CD4-positive, alpha-beta T cell treated with Interleukin-10 for 1 hour (primary cell): ENCODE measurements at regions not wholly inside any gene's neighbourhood (a gene's known extent, or its start where the extent isn't known, plus 50 kb on each side); places are given as distances from the start of the nearest gene placed in this dataset.
"Not testable (repeated sequence)": the region's sequence is repeated elsewhere in the genome, so short reads cannot be mapped to it uniquely, and the experiment has no call there.

Experiments used
- DNase-seq: peaks from one replicate; pipeline ENCODE4 v3.0.0-alpha.2; 2020

DNA sequence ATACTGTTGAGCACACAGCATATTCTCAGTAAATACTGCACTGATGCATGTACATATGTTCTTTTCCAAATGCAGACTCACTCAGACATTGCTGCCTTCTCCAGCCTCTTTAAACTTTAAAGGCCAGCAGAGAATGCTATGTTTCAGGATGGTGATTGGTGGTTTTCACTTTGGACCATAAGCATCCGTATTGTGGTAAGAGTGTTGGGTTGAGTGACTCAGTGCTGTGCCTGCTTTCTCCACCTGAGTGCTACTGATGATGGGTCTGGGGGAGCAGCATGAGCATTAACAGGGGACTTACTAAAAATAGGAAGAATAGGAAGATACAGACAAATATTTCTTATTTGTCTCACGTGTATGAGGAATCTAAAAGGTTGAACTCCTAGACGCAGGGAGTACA lies 56.3 kb upstream of the ZNF92 start:
- no peak for DNase-seq

DNA sequence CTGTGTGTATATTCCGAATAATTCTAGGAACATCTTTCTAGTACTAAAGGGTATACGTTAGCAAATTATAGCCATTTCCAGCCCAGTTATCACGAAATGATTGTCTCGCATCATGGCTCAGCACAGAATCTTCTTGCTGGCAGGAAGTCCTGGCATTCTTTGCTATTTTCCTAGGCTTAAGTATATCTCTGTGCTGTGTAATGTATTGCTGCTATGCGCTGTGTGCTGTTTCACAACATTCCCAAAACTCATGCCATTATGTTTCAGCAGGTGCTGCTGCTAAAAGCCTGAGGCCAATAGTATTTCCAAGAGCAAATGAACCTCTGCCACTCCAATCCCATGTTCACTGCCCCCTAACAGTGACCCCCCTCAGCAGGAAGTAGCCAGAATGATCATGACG lies 62.9 kb upstream of the ZNF92 start:
- DNase-seq: no peak

DNA sequence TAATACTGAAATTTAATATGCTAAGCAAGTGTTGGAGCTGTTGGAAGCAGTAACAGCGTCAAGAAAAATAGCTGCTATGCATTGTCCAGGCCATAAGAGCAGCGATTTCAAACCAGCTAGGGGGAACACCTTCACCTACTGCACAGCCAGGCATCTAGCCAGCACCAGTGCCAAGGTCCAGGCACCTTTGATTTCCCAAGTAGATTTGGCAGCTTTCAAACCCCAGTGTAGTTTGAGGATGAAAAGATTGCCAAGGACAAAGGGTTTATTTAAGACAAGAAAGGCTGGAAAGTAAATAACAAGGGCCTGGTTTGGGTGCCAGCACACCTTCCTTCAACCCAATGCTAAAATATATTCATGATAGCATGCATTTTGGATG lies 65.4 kb upstream of the ZNF92 start:
- DNase-seq: no peak

DNA sequence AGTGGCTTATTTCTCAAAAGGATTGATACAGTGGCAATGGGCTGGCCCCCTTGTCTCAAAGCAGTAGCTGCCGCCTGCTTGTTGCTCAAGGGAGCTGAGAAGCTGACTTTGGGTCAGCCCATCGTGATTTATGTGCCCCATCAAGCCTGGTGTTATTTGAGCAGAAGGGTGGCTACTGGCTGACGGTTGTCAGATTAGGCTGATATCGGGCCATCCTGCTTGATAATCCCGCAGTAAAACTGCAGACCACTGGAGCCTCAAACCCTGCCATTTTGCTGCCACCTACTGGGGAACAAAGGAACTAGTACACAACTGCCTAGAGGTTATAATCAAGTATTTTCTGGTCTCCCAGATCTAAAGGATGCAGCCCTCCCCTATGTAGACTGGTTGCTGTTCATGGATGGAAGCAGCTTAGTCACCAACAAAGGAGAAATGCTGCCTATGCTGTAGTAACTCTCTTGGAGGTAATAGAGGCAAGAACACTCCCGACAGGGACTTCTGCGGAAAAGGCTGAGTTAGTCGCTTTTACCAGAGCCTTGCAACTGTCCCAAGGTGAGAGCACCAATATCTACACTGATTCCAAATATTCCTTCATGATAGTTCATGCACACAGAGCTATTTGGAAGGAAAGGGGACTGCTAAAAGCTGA lies 65.9 kb upstream of the ZNF92 start:
- DNase-seq: peak; percentile 55

DNA sequence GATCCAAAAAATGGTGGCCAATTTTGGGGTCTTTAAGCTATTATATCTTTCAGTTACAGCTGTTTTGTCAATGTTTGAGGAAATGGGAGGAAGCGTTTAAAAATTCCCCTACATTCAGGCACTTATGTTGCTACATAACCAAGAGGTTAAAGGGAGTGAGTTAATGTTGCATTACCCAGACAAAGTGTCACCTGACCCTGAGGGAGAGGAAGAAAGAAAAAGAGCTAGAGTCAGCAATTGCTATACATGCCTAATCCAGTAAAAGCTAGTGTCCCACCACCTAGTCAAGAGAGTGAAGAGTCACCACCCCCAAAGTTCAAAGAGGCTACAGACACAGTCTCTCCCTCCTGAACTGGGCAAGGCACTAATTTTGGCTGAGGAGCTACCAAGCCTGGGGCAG lies 69.5 kb upstream of the ZNF92 start:
- DNase-seq: no peak

DNA sequence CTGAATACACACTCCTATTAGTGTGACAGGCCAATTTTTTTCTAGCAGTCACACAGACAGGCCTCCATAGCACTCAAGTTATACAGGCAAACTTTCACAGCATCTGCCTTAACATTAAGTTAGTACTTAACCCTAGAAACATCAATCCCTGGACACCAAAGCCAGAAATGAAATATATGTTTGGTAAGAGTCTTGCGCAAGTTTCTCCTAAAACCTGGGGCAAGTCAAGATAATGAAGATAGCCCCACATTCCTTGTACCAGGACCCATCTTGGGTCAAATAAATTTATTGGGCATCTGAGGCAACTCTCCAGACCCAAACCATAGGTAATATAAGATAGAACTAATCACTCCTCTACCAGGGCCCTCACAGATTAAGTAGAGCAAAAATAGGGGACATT lies 70.8 kb upstream of the ZNF92 start:
- DNase-seq: no peak

DNA sequence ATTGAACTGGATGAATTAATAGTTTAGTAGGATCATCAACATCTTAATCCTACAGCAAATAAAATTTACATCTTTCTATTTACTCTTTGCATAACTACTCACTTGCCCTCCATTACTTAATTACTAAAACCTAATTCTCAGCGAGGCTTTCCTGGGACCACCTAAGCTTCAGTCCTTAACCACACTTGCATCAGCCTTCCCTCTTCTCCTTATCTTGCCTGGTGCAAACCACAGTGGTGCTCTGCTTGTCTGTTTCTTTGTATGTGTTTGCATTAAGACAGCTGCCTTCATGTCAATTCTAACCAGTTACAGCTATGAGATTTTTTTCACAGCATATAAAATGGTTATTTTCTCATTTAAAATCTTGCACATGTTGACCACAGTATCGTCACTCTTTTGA lies 72.6 kb upstream of the ZNF92 start:
- no peak for DNase-seq

DNA sequence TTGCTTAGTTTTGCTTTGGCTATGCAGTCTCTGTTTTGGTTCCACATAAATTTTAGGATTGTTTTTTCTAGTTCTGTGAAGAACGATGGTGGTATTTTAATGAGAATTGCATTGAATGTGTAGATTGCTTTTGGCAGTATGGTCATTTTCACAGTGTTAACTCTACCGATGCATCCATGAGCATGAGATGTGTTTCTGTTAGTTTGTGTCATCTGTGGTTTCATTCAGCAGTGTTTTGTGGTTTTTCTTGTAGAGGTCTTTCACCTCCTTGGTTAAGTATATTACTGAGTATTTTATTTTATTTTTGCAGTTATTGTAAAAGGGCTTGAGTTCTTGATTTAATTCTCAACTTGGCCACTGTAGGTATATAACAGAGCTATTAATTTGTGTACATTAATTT lies 78.2 kb upstream of the ZNF92 start:
- no peak for DNase-seq

DNA sequence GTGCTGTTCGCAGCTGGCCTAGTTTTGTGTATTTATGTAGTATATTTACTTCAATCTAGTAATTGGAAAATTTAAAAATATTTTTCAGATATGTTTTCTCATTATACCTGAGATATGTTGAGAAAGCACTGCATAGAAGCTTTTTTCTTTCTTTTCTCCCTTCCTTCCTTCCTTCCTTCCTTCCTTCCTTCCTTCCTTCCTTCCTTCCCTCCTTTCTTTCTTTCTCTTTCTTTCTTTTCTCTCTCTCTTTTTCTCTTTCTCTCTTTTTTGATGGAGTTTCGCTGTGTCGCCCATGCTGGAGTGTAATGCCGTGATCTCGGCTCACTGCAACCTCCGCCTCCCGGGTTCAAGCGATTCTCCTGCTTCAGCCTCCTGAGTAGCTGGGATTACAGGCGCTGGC lies 83.3 kb upstream of the ZNF92 start:
- DNase-seq: not testable (repeated sequence)

DNA sequence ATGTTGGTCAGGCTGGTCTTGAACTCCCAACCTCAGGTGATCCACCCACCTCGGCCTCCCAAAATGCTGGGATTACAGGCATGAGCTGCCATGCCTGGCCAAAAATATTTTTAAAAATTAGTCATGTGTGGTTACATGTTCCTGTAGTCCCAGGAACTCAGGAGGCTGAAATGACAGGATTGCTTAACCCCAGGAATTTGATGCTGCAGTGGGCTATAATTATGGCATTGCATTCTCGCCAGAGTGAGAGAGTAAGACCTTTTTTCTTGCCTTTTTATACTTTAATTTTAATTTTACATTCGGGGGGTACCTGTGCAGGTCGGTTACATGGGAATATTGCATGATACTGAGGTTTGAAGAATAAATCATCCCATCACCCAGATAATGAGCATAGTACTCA lies 86.6 kb upstream of the ZNF92 start:
- DNase-seq: no peak

DNA sequence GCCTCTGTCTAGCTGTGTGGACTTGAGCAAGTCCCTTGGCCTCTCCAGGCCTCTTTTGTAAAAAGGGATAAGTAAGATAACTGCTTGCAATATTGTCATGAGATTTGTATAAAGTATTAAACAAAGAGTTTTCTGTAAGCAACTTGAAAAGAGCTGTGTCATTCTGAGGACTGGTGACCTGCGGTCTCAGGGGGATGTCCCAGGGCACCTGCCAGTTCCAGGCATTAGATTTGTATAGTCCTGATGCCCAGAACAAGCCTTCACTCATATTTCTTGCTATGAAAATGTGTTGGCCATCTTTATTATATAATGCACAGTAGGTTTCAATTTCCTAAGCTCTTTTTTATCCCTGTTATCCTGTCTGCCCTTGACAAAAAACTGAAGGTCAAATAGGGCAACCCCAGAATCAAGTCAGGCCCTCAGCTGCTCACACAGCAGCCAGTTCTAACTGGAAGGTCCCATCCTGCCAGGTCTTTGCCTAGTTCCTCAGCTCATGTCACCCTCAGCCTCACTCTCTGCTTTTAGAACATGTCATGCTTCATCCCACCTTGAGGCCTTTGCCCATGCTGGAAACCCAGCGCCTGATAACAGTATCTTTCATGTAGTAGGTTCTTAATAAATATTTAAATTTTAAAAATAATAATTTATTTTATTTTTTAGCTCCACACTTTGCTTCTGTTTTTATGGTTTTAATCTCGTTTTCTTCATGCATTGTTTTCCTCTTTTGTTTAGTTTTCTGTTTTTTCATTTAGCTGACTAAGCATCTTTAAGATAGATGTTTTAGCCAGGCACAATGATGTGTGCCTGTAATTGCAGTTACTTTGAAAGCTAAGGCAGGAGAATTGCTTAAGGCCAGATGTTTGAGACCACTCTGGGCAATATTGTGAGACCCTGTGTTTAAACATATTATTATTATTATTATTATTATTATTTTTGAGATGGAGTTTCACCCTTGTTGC lies 87.5 kb upstream of the ZNF92 start:
- no peak for DNase-seq

DNA sequence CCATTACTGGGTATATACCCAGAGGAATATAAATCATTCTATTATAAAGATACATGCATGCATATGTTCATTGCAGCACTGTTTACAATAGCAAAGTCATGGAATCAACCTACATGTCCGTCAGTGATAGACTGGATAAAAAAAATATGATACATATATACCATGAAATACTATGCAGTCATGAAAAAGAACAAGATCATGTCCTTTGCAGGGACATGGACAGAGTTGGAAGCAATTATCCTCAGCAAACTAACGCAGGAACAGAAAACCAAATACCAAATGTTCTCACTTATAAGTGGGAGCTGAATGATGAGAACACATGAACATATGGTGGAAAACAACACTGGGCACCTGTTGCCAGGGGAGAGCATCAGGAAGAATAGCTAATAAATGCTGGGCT lies 88.4 kb upstream of the ZNF92 start:
- DNase-seq: not testable (repeated sequence)

DNA sequence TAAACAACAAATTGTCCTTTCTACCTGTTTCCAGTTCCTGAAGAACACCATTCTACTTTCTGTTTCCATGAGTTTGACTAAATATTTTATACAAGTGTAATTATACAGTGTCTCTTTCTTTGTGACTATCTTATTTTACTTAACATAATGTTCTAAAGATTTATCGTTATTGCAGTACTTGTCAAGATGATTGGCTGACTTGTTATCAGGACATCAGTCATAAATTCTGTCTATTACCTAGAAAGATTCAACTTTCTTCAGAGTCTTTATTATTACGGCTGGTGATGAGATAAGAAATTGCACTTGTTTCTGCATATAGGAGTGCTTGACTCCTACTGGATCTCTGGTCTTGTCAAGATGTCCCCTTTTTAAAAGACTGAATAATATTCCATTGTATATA lies 93.9 kb upstream of the ZNF92 start:
- DNase-seq: no peak

DNA sequence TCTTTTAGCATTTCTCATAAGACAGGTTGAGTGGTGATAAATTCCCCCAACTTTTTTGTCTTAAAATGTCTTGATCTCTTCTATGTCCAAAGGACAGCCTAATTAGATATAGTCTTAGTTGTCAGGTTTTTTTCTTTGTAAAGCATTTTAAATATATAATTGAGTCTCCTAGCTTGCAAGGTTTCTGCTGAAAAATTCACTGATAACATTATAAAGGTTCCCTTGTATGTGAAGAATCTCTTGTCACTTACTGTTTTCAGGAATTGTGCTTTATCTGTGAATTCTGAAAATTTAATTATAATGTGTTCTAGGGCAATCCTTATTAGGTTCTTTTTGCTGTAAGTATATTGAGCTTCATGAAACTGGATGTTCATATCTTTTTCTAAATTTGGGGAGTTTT lies 96.8 kb upstream of the ZNF92 start:
- DNase-seq: no peak

DNA sequence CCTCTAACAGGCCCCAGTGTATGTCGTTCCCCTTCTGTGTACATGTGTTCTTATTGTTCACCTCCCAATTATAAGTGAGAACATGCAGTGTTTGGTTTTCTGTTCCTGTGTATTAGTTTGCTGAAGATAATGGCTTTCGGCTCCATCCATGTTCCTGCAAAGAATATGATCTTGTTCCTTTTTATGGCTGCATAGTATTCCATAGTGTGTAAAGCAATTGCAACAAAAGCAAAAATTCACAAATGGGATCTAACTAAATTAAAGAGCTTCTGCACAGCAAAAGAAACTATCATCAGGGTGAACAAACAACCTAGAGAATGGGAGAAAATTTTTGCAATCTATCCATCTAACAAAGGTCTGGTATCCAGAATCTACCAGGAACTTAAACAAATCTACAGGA lies 102.2 kb upstream of the ZNF92 start:
- DNase-seq: not testable (repeated sequence)

DNA sequence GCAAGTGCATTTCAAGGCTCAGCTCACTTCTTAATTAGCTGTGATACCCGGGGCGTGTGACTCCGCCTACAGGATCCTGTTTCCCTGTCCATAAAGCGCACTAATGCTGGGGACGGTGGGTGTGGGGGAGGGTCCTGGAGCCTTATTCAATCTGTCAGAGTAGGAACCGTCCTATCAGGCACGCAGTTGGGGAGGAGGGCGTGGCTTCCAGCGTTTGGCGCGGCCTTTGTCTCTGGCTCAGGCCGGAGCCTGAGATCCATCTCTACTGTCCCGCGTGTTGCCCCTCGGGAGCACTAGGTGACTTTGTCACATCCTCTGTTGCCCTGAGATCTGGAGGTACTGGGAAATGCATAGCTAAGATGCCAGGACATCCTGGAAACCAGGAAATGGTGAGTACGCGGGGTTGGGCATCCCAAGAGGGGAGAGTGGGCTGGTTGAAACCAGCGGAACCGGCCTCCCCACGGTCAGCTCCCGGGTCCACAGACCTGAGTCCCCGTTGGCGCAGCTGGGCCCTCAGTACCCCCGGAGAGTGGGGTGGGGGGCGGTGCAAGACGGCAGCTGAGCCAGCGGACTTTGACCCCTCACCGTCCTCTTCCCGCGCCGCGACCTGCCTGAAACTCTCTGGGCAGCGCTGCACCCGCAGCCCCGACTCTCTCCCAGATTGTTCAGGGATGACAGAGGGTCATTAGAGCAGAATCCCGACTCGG lies 104.4 kb upstream of the ZNF92 start:
- DNase-seq: peak; percentile 4

DNA sequence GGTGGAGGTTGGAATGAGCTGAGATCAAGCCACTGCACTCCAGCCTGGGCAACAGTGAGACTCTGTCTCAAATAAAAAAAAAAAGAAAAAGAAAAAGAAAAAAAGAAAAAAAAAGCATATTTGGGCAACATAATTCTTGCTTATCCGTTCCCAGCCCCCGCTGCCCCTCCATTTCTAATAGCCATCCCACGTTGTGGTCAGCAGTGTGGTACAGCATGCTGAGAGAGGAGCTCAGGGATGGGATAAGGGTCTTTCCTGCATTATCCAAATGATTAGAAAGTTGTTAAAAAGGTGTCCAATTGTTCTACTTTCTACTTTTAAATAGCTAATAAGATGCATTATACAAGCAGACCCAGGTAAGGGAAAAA lies 104.9 kb upstream of the ZNF92 start:
- no peak for DNase-seq

DNA sequence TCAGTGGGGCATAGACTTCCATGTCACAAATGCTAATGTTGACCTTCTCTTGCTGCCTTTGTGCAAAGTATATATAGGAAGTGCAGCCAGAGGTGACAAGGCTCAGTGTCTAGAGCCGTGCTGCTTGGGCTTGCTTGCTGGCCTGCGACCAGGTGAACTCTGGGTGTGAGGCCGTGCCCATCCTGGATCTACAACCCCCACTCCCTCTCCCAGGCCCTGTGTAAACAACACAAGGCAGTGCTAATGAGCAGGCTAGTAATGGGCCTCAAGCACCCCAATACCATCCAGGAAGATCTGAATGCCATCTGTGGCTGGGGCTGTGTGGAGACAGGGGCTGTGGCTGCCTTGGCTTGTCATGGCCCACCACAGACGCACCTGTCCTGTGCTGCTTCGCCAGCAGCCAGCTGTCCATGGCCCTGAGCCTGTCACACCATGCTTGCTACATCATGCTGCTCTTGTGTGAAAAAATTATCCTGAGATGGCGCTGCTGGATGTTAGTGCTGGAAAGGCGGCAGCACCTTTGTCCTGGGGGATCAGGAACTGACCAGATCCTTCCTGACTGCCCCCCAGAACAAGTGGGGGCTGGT lies 107.6 kb upstream of the ZNF92 start:
- DNase-seq: no peak

DNA sequence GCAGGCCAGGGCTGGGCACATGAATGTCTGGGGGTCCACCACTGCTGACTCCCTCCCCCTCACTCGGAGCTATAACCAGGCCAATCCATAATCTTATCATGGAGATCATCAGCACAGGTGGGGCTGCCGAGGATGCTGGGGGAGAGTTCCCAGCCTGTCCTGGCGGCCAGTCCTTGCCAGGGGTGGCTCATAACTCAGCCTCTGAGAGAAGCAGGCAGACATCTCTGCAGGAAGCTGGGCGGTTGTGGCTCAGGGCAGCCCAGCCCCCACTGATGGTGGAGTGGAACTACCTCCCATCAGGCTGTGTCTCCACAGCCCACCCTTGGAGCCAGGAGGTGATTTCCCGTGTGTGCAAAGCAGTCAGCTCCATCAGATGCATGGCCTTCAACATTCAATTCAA lies 109.4 kb upstream of the ZNF92 start:
- DNase-seq: no peak

DNA sequence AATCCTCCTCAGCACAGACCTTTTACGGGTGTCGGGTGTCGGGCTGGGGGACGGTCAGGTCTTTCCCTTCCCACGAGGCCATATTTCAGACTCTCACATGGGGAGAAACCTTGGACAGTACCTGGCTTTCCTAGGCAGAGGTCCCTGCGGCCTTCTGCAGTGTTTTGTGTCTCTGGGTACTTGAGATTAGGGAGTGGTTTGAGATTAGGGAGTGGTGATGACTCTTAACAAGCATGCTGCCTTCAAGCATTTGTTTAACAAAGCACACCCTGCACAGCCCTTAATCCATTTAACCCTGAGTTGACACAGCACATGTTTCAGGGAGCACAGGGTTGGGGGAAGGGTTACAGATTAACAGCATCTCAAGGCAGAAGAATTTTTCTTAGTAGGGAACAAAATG lies 113.0 kb upstream of the ZNF92 start:
- not testable (repeated sequence) for DNase-seq

DNA sequence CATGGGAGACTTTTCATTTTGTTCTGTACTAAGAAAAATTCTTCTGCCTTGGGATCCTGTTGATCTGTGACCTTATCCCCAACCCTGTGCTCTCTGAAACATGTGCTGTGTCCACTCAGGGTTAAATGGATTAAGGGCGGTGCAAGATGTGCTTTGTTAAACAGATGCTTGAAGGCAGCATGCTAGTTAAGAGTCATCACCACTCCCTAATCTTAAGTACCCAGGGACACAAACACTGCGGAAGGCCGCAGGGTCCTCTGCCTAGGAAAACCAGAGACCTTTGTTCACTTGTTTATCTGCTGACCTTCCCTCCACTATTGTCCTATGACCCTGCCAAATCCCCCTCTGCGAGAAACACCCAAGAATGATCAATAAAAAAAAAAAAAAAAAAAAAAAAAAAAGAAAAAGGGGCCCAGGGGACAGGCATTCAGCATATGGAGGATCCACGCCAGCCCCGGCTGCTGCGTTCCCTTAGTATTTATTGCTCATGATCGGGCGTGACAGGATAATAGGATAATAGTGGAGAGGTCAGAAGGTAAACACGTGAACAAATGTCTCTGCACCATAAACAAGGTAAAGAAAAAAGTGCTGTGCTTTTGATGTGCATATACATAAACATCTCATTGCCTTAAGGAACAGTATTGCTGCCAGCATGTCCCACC lies 113.7 kb upstream of the ZNF92 start:
- DNase-seq: not testable (repeated sequence)

DNA sequence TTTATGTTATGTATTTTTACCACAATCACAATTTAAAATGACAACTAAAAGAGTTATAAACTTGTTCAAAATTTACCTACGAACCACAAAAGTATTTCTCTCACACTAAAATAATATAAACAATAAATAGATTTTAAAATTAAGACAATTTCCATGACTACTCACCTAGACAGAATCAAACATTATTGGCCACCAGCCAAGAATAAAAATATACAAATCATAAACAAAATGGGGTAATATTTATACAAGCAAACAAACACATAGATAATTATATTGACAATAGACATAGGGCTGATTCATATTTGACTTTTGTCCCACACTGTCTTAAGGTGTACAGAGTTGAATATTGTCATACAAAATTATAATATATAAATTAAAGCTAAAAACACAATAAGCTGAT lies 119.6 kb upstream of the ZNF92 start:
- DNase-seq: no peak
